HL-60 (cell line): ENCODE measurements at regions not wholly inside any gene's neighbourhood (a gene's known extent, or its start where the extent isn't known, plus 50 kb on each side); places are given as distances from the start of the nearest gene placed in this dataset.
"Not testable (repeated sequence)": the region's sequence is repeated elsewhere in the genome, so short reads cannot be mapped to it uniquely, and the experiment has no call there.

Experiments used
- DNase-seq, 2 experiments: peaks; one replicate each; pipeline ENCODE4 v3.0.0-alpha.2; 2010 to 2020; ENCODE audit warnings: low read depth in 1 of 2, low spot score in 1 of 2
- H3K27ac ChIP-seq: fragments of 250-450 bp; sonication (Bioruptor Pico); replicated peaks from 2 replicates; pipeline ENCODE4 v1.5.1; 2020; ENCODE audit warnings: mild to moderate bottlenecking, moderate library complexity
- H3K27me3 ChIP-seq: fragments of 250-450 bp; sonication (Bioruptor Pico); 2 replicates; pipeline ENCODE4 v1.5.1; 2021; ENCODE audit warnings: mild to moderate bottlenecking, moderate library complexity; ENCODE audit not compliant: insufficient read depth, poor library complexity, severe bottlenecking
- H3K4me3 ChIP-seq: replicated peaks from 2 replicates; pipeline ENCODE4 v1.5.1; 2011; ENCODE audit warnings: mild to moderate bottlenecking, control low read depth, low read length; ENCODE audit not compliant: insufficient read depth
- CTCF ChIP-seq: IDR thresholded peaks from one replicate; pipeline ENCODE4 v1.5.1; 2011; ENCODE audit warnings: low read length, control low read depth, inconsistent platforms; ENCODE audit not compliant: insufficient read depth
- GABPA ChIP-seq: IDR thresholded peaks from 2 replicates; pipeline ENCODE4 v1.6.1; 2012; ENCODE audit warnings: low read depth
- POLR2AphosphoS5 ChIP-seq: IDR thresholded peaks from 2 replicates; pipeline ENCODE4 v1.6.1; 2012; ENCODE audit warnings: low read depth
- SPI1 ChIP-seq: IDR thresholded peaks from 2 replicates; pipeline ENCODE4 v1.6.1; 2012; ENCODE audit warnings: low read depth, mild to moderate bottlenecking, borderline replicate concordance
- TF ChIP-seq, protein P1 (sequence below): IDR thresholded peaks from 2 replicates; pipeline ENCODE4 v1.6.1; 2012; ENCODE audit warnings: low read depth; ENCODE audit not compliant: insufficient replicate concordance

GRCh38 chr6:169976301-169977081 lies 225.1 kb downstream of the ERMARD start:
- peaks cover 3% of the 10 kb centered on the region for H3K27me3 ChIP-seq
- no peak for DNase-seq
- H3K27ac ChIP-seq, result no peak overlapping the region
- TF ChIP-seq, protein P1, sequence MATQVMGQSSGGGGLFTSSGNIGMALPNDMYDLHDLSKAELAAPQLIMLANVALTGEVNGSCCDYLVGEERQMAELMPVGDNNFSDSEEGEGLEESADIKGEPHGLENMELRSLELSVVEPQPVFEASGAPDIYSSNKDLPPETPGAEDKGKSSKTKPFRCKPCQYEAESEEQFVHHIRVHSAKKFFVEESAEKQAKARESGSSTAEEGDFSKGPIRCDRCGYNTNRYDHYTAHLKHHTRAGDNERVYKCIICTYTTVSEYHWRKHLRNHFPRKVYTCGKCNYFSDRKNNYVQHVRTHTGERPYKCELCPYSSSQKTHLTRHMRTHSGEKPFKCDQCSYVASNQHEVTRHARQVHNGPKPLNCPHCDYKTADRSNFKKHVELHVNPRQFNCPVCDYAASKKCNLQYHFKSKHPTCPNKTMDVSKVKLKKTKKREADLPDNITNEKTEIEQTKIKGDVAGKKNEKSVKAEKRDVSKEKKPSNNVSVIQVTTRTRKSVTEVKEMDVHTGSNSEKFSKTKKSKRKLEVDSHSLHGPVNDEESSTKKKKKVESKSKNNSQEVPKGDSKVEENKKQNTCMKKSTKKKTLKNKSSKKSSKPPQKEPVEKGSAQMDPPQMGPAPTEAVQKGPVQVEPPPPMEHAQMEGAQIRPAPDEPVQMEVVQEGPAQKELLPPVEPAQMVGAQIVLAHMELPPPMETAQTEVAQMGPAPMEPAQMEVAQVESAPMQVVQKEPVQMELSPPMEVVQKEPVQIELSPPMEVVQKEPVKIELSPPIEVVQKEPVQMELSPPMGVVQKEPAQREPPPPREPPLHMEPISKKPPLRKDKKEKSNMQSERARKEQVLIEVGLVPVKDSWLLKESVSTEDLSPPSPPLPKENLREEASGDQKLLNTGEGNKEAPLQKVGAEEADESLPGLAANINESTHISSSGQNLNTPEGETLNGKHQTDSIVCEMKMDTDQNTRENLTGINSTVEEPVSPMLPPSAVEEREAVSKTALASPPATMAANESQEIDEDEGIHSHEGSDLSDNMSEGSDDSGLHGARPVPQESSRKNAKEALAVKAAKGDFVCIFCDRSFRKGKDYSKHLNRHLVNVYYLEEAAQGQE, result no peak
- no peak for TF ChIP-seq CTCF
- no peak for TF ChIP-seq SPI1
- TF ChIP-seq POLR2AphosphoS5, result no peak
- TF ChIP-seq GABPA, result no peak
- no peak overlapping the region for H3K4me3 ChIP-seq

- DNase-seq, result no peak
- H3K27ac ChIP-seq, result no peak overlapping the region
- H3K4me3 ChIP-seq, result no peak overlapping the region
- TF ChIP-seq POLR2AphosphoS5, result no peak
- peaks cover 3% of the 10 kb centered on the region for H3K27me3 ChIP-seq
Observed at GRCh38 chr6:169975701-169976100, 224.3 kb downstream of the ERMARD start.

- no peak for DNase-seq
- TF ChIP-seq POLR2AphosphoS5 (no peak), CTCF (no peak), SPI1 (no peak), GABPA (no peak)
- TF ChIP-seq, protein P1, result no peak
- Histone ChIP-seq H3K27ac (no peak overlapping the region), H3K4me3 (no peak overlapping the region), H3K27me3 (peaks cover 3% of the 10 kb centered on the region)
Observed at GRCh38 chr6:169975286-169975685, 223.9 kb downstream of the ERMARD start.

GRCh38 chr6:169974663-169975062 lies 223.2 kb downstream of the ERMARD start:
- Histone ChIP-seq H3K27ac (no peak overlapping the region), H3K4me3 (no peak overlapping the region), H3K27me3 (peaks cover 3% of the 10 kb centered on the region)
- TF ChIP-seq, protein P1, result no peak
- TF ChIP-seq CTCF, result no peak
- TF ChIP-seq GABPA, result no peak
- TF ChIP-seq POLR2AphosphoS5, result no peak
- no peak for TF ChIP-seq SPI1
- DNase-seq, result no peak

GRCh38 chr6:169973588-169974467 lies 222.4 kb downstream of the ERMARD start:
- H3K4me3 ChIP-seq, H3K27me3 ChIP-seq: not testable (repeated sequence)

More at GRCh38 chr6:169973588-169974467, 222.4 kb downstream of the ERMARD start:
- not testable (repeated sequence) for H3K27ac ChIP-seq, DNase-seq
